K562 (cell line): ENCODE measurements at regions not wholly inside any gene's neighbourhood (a gene's known extent, or its start where the extent isn't known, plus 50 kb on each side); places are given as distances from the start of the nearest gene placed in this dataset.
"Not testable (repeated sequence)": the region's sequence is repeated elsewhere in the genome, so short reads cannot be mapped to it uniquely, and the experiment has no call there.

Experiments
- ATAC-seq: fragments of 200-7000 bp; cut with Tn5 transposase; 3 replicates; pipeline ENCODE4 v1.9.1; 2020; ENCODE audit warnings: moderate library complexity
- BruUV-seq: library from RNA; stranded (reverse); fragments of 400-500 nt; replicated peaks from 2 replicates; lab custom pipeline; 2021; lab: Mats Ljungman, UMichigan
- CTCF ChIA-PET: fragments of 300-600 bp; formaldehyde crosslinking; extraction: SDS; loops from one replicate; lab custom pipeline; 2021; ENCODE audit warnings: low intra/inter-chr PET ratio; lab: Yijun Ruan, JAX
- POLR2A ChIA-PET: fragments of 300-600, 350-650 bp; sonication (Branson Sonifier 250); formaldehyde crosslinking; extraction: SDS; loops from one replicate; lab custom pipeline; 2021; ENCODE audit warnings: antibody characterized with exemption, inconsistent platforms; lab: Yijun Ruan, JAX
- DNase-seq, 4 experiments: peaks; one replicate each; pipeline versions ENCODE4 v3.0.0 to v3.0.0-alpha.2; 2011 to 2018; ENCODE audit warnings: low spot score in 3 of 4, mixed read lengths in 3 of 4; ENCODE audit errors: extremely low read depth in 1 of 4
- FAIRE-seq: peaks from 2 replicates; lab custom pipeline; 2011; peaks lifted over from hg19 to GRCh38; lab: Jason Lieb, UNC
- H2AFZ ChIP-seq: 2 replicates; pipeline ENCODE4 v1.6.0; 2011; ENCODE audit warnings: low read depth, low read length, control low read depth, inconsistent platforms
- H3K27ac ChIP-seq: fragments of 200-600 bp; 3 replicates; pipeline ENCODE4 v1.8.0; 2011; ENCODE audit warnings: low read depth, mild to moderate bottlenecking, control low read depth, inconsistent platforms, low read length, moderate library complexity, mixed read lengths; ENCODE audit errors: extremely low read depth
- H3K27me3 ChIP-seq, 2 experiments: fragments of 300-600 bp in 1 of 2; 2 replicates in 1 of 2; 3 replicates in 1 of 2; pipeline versions ENCODE4 v1.6.0 to v1.8.0; 2011; ENCODE audit warnings: inconsistent platforms in 2 of 2, low read length in 2 of 2, mild to moderate bottlenecking in 1 of 2, mixed read lengths in 1 of 2, moderate library complexity in 1 of 2; ENCODE audit not compliant: control insufficient read depth in 2 of 2, insufficient read depth in 2 of 2
- H3K36me3 ChIP-seq: fragments of 300-600 bp; 3 replicates; pipeline ENCODE4 v1.8.0; 2011; ENCODE audit warnings: mild to moderate bottlenecking, low read length, inconsistent platforms; ENCODE audit not compliant: control insufficient read depth, insufficient read depth
- H3K4me1 ChIP-seq, 2 experiments: fragments of 200-600 bp in 1 of 2; replicated peaks in 1 of 2; 2 replicates in 1 of 2; 3 replicates in 1 of 2; pipeline versions ENCODE4 v1.5.1 to v1.8.0; 2011; ENCODE audit warnings: inconsistent platforms in 2 of 2, low read length in 2 of 2, mild to moderate bottlenecking in 1 of 2, mixed read lengths in 1 of 2, moderate library complexity in 1 of 2; ENCODE audit not compliant: control insufficient read depth in 2 of 2, insufficient read depth in 2 of 2
- H3K4me2 ChIP-seq: 2 replicates; pipeline ENCODE4 v1.6.1; 2011; ENCODE audit warnings: low read length, control low read depth, inconsistent platforms, mixed read lengths; ENCODE audit not compliant: insufficient read depth
- H3K4me3 ChIP-seq: fragments of 200-600 bp; sonication (generic), shearing (Covaris generic); 2 replicates; pipeline ENCODE4 v1.5.1; 2016; ENCODE audit warnings: control low read depth, inconsistent platforms
- H3K79me2 ChIP-seq: fragments of 200-600 bp; 3 replicates; pipeline ENCODE4 v1.8.0; 2011; ENCODE audit warnings: low read length, inconsistent platforms; ENCODE audit not compliant: control insufficient read depth, insufficient read depth
- H3K9ac ChIP-seq, 2 experiments: 2 replicates each; pipeline versions ENCODE4 v1.6.0 to v1.6.1; 2011; ENCODE audit warnings: low read depth in 2 of 2, low read length in 2 of 2, control low read depth in 1 of 2, inconsistent platforms in 1 of 2, mild to moderate bottlenecking in 1 of 2, mixed read lengths in 1 of 2; ENCODE audit not compliant: insufficient read depth in 1 of 2
- H3K9me1 ChIP-seq: one replicate; pipeline ENCODE4 v1.6.0; 2011; ENCODE audit warnings: inconsistent platforms, mild to moderate bottlenecking, low read length, moderate library complexity; ENCODE audit not compliant: control insufficient read depth, insufficient read depth
- H3K9me3 ChIP-seq: replicated peaks from 2 replicates; pipeline ENCODE4 v1.5.1; 2011; ENCODE audit warnings: low read depth, low read length, inconsistent platforms; ENCODE audit not compliant: control insufficient read depth, insufficient read depth
- H4K20me1 ChIP-seq: replicated peaks from 2 replicates; pipeline ENCODE4 v1.6.1; 2011; ENCODE audit warnings: low read length, inconsistent platforms, mixed read lengths; ENCODE audit not compliant: control insufficient read depth, insufficient read depth
- NFIC ChIP-seq: fragments of 450-650 bp; IDR thresholded peaks from 2 replicates; pipeline ENCODE4 v1.6.1; 2017; ENCODE audit warnings: mild to moderate bottlenecking, inconsistent platforms
- WGBS: fragments of 100-300 bp; shearing (Covaris generic); methylation state at CpG from one replicate; pipeline ENCODE4 v1.1.6; 2016; ENCODE audit warnings: low coverage, mixed read lengths; ENCODE audit not compliant: insufficient coverage; ENCODE audit errors: missing lambda C conversion rate; 5-methylcytosine and 5-hydroxymethylcytosine counted together
- in situ Hi-C: fragments of 300-500 bp; cut with MboI; formaldehyde crosslinking; loops from 4 replicates; pipeline ENCODE4 v1.15.0; 2018; ENCODE audit warnings: inconsistent platforms, mixed read lengths
- intact Hi-C: fragments of 100-400 bp; cut with micrococcal nuclease; formaldehyde crosslinking; loops from 2 replicates; pipeline ENCODE4 v1.14.2; 2022

GRCh38 chr20:30724688-30725074 lies 532.8 kb upstream of the DEFB115 start:
- peak overlapping the region; percentile 65; the same call in 1 of the 2 replicates for H3K4me3 ChIP-seq
- 94% methylated on average over 14 of the region's 24 CpGs for WGBS

GRCh38 chr20:30725188-30725587 lies 532.3 kb upstream of the DEFB115 start:
- FAIRE-seq, H3K4me2 ChIP-seq, H2AFZ ChIP-seq, POLR2A ChIA-PET, DNase-seq, ATAC-seq, H3K9ac ChIP-seq, H3K27me3 ChIP-seq, CTCF ChIA-PET, BruUV-seq, H3K27ac ChIP-seq, H3K9me1 ChIP-seq, H3K9me3 ChIP-seq, H3K4me3 ChIP-seq, H4K20me1 ChIP-seq, in situ Hi-C loops, intact Hi-C loops: not testable (repeated sequence)
- WGBS, result 97% methylated on average over 9 of the region's 19 CpGs
- peaks cover 2 to 16% of the 10 kb centered on the region in 2 experiments; a peak in 2 of 5 replicates for H3K4me1 ChIP-seq
- H3K79me2 ChIP-seq, result peaks cover 34% of the 10 kb centered on the region
- TF ChIP-seq NFIC, result peak; percentile 40
- TF ChIP-seq, all 486 proteins: peak for 1; not testable (repeated sequence) for 485
- H3K36me3 ChIP-seq, result not testable (repeated sequence)

More at GRCh38 chr20:30724688-30725074, 532.8 kb upstream of the DEFB115 start:
- POLR2A ChIA-PET, result interaction anchor here (0.6 kb wide), 1 partner anchor 787 kb away, joined by 3 read pairs; no protein-coding TSS in a partner anchor
- DNase-seq, CTCF ChIA-PET, H4K20me1 ChIP-seq, H3K27me3 ChIP-seq, H3K9me3 ChIP-seq, H3K36me3 ChIP-seq, H3K9me1 ChIP-seq, ATAC-seq, FAIRE-seq, BruUV-seq: not testable (repeated sequence)
- intact Hi-C loops, result loop anchor here (5.0 kb wide), 1 partner anchor 52 kb away; no protein-coding TSS in a partner anchor
- Histone ChIP-seq H3K9ac (peak overlapping the region; percentile 58 to 60; a peak in 3 of 4 replicates), H3K4me2 (peak overlapping the region; percentile 67), H2AFZ (peak overlapping the region; percentile 94), H3K4me1 (peaks cover 2 to 16% of the 10 kb centered on the region in 2 experiments; a peak in 2 of 5 replicates), H3K27ac (peak overlapping the region; percentile 78; the same call in 1 of the 3 replicates), H3K79me2 (peaks cover 35% of the 10 kb centered on the region)
- in situ Hi-C loops, result loop anchor here (25.0 kb wide), 1 partner anchor 312 kb away; no protein-coding TSS in a partner anchor

- H3K27ac ChIP-seq, H3K9me3 ChIP-seq, H3K79me2 ChIP-seq, H3K4me3 ChIP-seq, POLR2A ChIA-PET, ATAC-seq, FAIRE-seq, H3K36me3 ChIP-seq, H3K9ac ChIP-seq, in situ Hi-C loops, H2AFZ ChIP-seq, DNase-seq, H4K20me1 ChIP-seq, H3K9me1 ChIP-seq, BruUV-seq, CTCF ChIA-PET, intact Hi-C loops, H3K4me2 ChIP-seq, H3K27me3 ChIP-seq: not testable (repeated sequence)
- peaks cover 2 to 16% of the 10 kb centered on the region in 2 experiments; a peak in 2 of 5 replicates for H3K4me1 ChIP-seq
- 88% methylated on average over 15 of the region's 38 CpGs for WGBS
Measured at GRCh38 chr20:30728271-30728885, 529.1 kb upstream of the DEFB115 start.
